ENCODE measurements at regions not wholly inside any gene's neighbourhood (a gene's known extent, or its start where the extent isn't known, plus 50 kb on each side); places are given as distances from the start of the nearest gene placed in this dataset.

- intact Hi-C loops (cut with DNase I; ENCODE audit: low total_unique reads) = no loop called here
- Histone ChIP-seq H3K27me3 (replicated peaks in 1 of 7) (no peaks in the 10 kb centered on the region), H3K27ac (no peak overlapping the region), H3K4me3 (no peak overlapping the region), H3K9me3 (no peaks in the 10 kb centered on the region), H3K4me1 (no peaks in the 10 kb centered on the region), H3K36me3 (no peaks in the 10 kb centered on the region)
- no peak for DNase-seq
- TF ChIP-seq POLR2A (IDR thresholded peaks at IDR 0.05) = no peak
- no peak for TF ChIP-seq POLR2AphosphoS5 (IDR thresholded peaks at IDR 0.05)
- TF ChIP-seq CTCF (IDR thresholded peaks at IDR 0.05 in 8 of 11, conservative IDR thresholded peaks at IDR 0.05 in 3 of 11) = no peak
- 39 to 63% (median 48%) methylated on average over 3 to 4 of the region's 4 CpGs for WGBS, 5 donors
Observed at GRCh38 chrX:121254336-121254735, 206.9 kb downstream of the GLUD2 start.

GRCh38 chrX:121256647-121257046, 209.2 kb downstream of the GLUD2 start:
- Histone ChIP-seq H3K27me3 (replicated peaks in 1 of 7) (no peaks in the 10 kb centered on the region), H3K36me3 (no peaks in the 10 kb centered on the region), H3K4me1 (no peaks in the 10 kb centered on the region), H3K27ac (no peak overlapping the region), H3K9me3 (no peaks in the 10 kb centered on the region), H3K4me3 (no peak overlapping the region)
- WGBS, 5 donors = 34 to 63% (median 40%) methylated on average over 2 of the region's 2 CpGs
- intact Hi-C loops (cut with DNase I; ENCODE audit: low total_unique reads) = no loop called here
- no peak for DNase-seq
- no peak for TF ChIP-seq POLR2AphosphoS5 (IDR thresholded peaks at IDR 0.05)
- no peak for TF ChIP-seq CTCF (IDR thresholded peaks at IDR 0.05 in 8 of 11, conservative IDR thresholded peaks at IDR 0.05 in 3 of 11)
- TF ChIP-seq POLR2A (IDR thresholded peaks at IDR 0.05) = no peak

GRCh38 chrX:121258545-121258944, 211.1 kb downstream of the GLUD2 start:
- H3K27me3 ChIP-seq (replicated peaks in 1 of 7) = no peaks in the 10 kb centered on the region
- TF ChIP-seq POLR2A (IDR thresholded peaks at IDR 0.05) (no peak), CTCF (IDR thresholded peaks at IDR 0.05 in 8 of 11, conservative IDR thresholded peaks at IDR 0.05 in 3 of 11) (no peak), POLR2AphosphoS5 (IDR thresholded peaks at IDR 0.05) (no peak)

GRCh38 chrX:121259170-121259569, 211.8 kb downstream of the GLUD2 start:
- Histone ChIP-seq H3K36me3 (no peaks in the 10 kb centered on the region), H3K4me1 (no peaks in the 10 kb centered on the region), H3K27me3 (replicated peaks in 1 of 7) (no peaks in the 10 kb centered on the region), H3K9me3 (no peaks in the 10 kb centered on the region), H3K27ac (no peak overlapping the region), H3K4me3 (no peak overlapping the region)
- DNase-seq = no peak
- TF ChIP-seq POLR2A (IDR thresholded peaks at IDR 0.05) = no peak
- TF ChIP-seq POLR2AphosphoS5 (IDR thresholded peaks at IDR 0.05) = no peak
- intact Hi-C loops (cut with DNase I; ENCODE audit: low total_unique reads) = no loop called here
- WGBS, 5 donors = 52 to 87% (median 72%) methylated on average over 2 of the region's 2 CpGs

More at GRCh38 chrX:121258545-121258944, 211.1 kb downstream of the GLUD2 start:
- Histone ChIP-seq H3K36me3 (no peaks in the 10 kb centered on the region), H3K4me1 (no peaks in the 10 kb centered on the region), H3K9me3 (no peaks in the 10 kb centered on the region), H3K4me3 (no peak overlapping the region), H3K27ac (no peak overlapping the region)
- intact Hi-C loops (cut with DNase I; ENCODE audit: low total_unique reads) = no loop called here
- no peak for DNase-seq

Data from spleen (tissue), 11 donors.